ENCODE measurements at regions not wholly inside any gene's neighbourhood (a gene's known extent, or its start where the extent isn't known, plus 50 kb on each side); places are given as distances from the start of the nearest gene placed in this dataset.

GRCh38 chr11:80529726-80530125 lies 1088.9 kb upstream of the TENM4 start:
- no peak for DNase-seq (ENCODE audit: low read depth, low spot score)

DNA sequence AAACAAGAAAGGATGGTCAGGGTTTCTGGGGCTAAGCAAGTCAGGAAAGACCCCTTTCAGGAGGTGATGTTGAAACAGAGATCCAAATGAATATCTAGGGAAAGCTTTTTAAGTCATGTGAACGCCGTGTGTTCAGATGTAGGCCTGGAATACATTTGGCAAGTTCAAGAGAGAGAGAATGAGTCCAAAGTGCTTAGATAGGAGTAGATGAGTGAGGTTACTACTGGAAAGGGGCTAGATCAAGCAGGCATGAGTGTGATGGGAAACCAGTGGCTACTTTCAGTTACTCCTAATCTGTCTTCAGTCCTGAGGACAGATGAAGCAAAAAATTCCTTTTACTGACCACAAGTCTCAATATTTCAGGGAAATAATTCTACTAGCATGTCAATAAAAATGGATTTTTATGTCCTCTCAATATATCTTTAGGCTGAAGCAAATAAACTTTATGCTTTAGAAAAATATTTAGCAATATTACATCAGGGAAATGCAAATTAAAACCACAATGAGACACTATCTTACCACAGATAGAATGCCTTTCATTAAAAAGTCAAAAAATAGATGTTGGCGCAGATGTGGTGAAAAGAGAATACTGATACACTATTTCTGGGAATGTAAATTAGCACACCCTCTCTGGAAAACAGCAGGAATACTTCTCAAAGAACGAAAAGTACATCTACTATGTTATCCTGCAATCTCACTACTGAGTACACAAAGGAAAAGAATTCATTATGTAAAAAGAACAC lies 1085.0 kb upstream of the TENM4 start:
- no peak for DNase-seq (ENCODE audit: low read depth, low spot score)

DNA sequence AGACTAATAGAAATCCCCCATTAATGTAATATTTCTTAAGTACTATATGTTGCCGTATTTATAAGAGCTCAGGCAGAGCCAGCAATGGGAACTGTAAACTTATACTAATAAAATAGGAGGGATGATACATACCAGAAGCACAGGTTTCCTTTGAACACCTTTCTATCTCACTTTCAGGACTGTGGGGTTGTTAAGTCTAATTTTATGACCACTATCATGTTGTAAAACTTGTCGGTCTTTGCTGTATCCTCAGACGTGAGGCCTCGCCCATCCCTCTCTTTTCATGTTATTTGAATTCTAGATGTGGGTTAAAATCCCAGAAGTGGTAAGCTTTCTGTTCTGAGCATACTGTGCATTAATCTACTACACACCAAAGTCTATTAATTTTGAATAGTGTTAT lies 1083.5 kb upstream of the TENM4 start:
- no peak for DNase-seq (ENCODE audit: low read depth, low spot score)

- DNase-seq (ENCODE audit: low read depth, low spot score), result no peak
These were observed 1082.2 kb upstream of the TENM4 start for GRCh38 chr11:80523057-80523456.

- DNase-seq (ENCODE audit: low read depth, low spot score), result no peak
These were observed 1080.8 kb upstream of the TENM4 start for GRCh38 chr11:80521592-80521991.

DNA sequence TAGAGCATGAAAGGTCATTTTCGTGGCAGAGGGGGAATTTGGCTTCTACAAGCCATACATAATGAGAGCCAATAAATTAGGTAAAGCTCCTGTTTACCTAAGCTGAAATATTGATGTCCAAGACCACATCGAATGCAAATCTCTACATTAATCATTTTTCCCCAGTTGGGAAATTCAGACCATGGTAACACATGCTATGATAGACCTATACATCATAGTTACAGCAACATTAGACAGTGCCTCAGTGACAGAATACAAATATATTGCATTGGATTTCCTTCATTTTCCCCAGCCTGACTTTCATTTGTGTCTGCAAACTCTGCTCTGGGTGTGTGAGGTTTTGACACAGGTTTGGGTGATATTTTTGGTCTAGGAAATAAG lies 1079.7 kb upstream of the TENM4 start:
- DNase-seq (ENCODE audit: low read depth, low spot score), result no peak

- DNase-seq (ENCODE audit: low read depth, low spot score), result no peak
These were observed 1079.0 kb upstream of the TENM4 start for GRCh38 chr11:80519596-80520506.

DNA sequence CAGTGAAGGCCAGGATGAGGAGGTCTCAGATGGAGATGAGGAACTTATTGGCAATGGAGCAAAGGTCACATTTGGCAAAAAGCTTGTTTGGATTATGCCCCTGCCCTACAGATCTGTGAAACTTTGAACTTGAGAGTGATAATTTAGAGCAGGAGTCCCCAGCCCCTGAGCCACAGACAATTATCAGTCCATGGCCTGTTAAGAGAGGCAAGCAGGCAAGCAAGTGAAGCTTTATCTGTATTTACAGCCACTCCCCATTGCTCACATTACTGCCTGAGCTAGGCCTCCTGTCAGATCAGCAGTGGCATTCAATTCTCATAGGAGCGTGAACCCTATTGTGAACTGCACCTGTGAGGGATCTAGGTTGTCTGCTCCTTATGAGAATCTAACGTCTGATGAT lies 1076.9 kb upstream of the TENM4 start:
- no peak for DNase-seq (ENCODE audit: low read depth, low spot score)

- no peak for DNase-seq (ENCODE audit: low read depth, low spot score)
These were observed 1074.3 kb upstream of the TENM4 start for GRCh38 chr11:80515097-80515496.

DNA sequence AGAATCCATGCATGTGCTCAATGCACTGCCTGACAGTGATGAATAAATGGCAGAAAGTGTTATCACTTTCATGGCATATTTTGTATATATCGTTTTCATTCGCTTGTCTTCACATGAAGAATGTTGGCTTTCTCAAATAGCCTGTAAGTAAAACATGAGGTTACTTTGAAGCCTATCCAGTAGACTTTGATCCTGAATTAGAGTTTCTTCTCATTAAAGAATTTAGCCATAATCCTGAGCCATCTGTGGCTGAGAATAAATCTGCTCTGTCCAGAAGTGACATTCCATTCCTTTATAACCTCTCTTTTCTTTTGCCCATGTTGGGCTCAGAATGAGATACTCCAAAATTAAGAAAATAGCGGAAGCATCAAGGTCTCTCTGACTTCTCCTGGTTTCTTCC lies 1071.7 kb upstream of the TENM4 start:
- DNase-seq (ENCODE audit: low read depth, low spot score), result no peak

- no peak for DNase-seq (ENCODE audit: low read depth, low spot score)
These were observed 1064.9 kb upstream of the TENM4 start for GRCh38 chr11:80505771-80506170.

GRCh38 chr11:80503990-80504389 lies 1063.2 kb upstream of the TENM4 start:
- DNase-seq (ENCODE audit: low read depth, low spot score), result no peak

DNA sequence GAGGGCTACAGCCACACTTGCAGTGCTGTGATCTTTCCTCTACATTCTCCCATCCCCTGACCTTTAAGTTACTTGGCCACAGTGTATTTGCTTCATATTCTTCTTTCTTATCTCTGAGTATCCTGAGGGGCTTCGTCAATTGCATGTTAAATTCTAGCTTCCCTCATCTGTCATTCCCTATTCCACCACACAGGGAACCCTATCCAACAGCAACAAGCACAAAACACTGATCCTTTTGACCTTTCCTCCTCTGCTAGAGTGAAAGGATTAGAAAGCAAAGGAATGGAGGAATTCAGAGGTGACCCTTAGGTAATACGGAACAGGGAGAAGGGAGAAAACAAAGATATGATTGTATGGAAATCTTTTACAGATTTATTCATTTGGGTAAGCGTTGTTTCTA lies 1061.7 kb upstream of the TENM4 start:
- DNase-seq (ENCODE audit: low read depth, low spot score), result no peak

DNA sequence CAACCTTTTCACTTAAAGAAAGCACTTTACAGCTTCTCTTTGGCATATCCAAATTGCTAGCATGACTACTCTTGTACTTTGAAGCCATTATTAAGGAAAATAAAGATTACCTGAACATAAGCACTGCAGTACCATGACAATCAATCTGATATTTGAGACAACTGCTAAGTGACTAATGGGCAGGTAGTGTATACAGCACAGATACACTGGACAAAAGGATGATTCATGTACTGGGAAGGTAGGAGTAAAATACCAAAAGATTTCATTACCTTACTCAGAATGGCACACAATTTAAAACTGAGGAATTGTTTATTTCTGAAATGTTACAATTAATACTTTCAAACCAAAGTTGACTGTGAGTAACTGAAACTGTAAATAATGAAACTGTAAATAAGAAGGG lies 1054.3 kb upstream of the TENM4 start:
- no peak for DNase-seq (ENCODE audit: low read depth, low spot score)

DNA sequence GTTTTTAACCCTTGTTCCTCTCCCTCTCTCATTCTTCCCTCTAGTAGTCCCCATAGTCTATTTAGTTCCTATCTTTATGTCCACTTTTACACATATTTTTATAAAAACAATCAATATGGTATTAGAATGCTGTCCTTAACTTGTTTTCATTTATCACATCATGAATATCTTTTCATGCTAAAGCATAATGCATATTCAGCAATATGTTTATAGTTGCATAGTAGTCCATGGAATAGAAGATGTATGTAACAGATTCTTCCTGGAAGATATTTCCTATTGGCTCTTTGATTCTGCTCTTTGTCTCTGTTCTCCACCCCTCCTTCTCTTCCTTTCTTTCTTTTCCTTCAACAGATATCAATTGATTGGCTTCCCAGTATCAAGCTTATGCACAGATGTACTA lies 1047.1 kb upstream of the TENM4 start:
- no peak for DNase-seq (ENCODE audit: low read depth, low spot score)

GRCh38 chr11:80486678-80487077 lies 1045.8 kb upstream of the TENM4 start:
- DNase-seq (ENCODE audit: low read depth, low spot score), result no peak

GRCh38 chr11:80477178-80477577 lies 1036.3 kb upstream of the TENM4 start:
- DNase-seq (ENCODE audit: low read depth, low spot score), result no peak

GRCh38 chr11:80473562-80473961 lies 1032.7 kb upstream of the TENM4 start:
- no peak for DNase-seq (ENCODE audit: low read depth, low spot score)

DNA sequence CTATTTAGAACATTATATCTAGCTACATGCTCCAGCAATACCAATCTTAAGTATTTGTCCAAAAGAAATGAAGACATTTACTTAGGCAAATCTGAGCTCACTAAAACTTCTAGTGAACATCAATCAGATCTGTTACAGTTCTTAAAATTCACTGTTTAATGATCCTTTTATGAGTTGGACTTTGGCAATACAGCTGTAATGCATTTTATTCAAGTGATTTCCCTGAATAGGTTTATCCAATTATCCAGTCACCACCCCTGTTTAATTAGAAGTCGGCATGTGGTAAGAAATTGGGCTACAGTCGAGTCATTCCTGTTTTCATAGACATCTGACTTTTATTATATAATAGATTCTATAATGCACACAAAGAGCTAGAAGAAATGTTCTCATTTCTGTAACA lies 1029.0 kb upstream of the TENM4 start:
- no peak for DNase-seq (ENCODE audit: low read depth, low spot score)

DNA sequence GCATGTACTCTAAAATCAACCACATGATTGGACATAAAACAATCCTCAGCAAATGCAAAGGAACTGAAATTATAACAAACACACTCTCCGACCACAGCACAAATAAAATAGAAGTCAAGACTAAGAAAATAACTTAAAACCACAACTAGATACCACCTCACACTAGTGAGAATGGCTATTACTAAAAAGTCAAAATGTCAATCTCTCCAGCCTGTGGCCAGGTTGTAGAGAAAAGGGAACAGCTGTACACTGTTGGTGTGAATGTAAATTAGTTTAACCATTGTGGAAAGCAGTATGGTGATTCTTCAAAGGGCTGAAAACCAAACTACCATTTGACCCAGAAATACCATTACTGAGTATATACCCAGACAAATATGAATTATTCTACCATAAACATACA lies 1025.7 kb upstream of the TENM4 start:
- DNase-seq (ENCODE audit: low read depth, low spot score), result no peak

DNA sequence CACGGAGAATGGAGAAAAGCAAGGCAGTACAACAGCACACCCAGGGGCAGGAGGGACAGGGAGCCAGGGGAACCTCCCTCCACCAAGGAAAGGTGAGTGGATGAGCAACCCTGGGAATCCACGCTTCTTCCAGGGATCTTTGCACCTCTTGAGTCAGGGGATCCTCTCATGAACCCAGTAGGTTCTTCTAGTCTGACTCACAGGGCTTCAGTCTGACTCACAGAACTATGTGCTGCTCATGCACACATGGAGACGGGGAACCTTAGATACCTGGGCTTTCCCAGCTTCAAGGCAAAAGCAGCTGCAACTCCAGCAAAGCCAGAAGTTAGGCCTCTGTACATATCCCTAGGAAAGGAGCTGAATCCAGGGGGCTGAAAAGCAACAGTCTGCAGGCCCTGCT lies 1021.4 kb upstream of the TENM4 start:
- no peak for DNase-seq (ENCODE audit: low read depth, low spot score)

- no peak for DNase-seq (ENCODE audit: low read depth, low spot score)
These were observed 1017.5 kb upstream of the TENM4 start for GRCh38 chr11:80458376-80458775.

- no peak for DNase-seq (ENCODE audit: low read depth, low spot score)
These were observed 1017.0 kb upstream of the TENM4 start for GRCh38 chr11:80457823-80458222.
